ENCODE measurements at regions not wholly inside any gene's neighbourhood (a gene's known extent, or its start where the extent isn't known, plus 50 kb on each side); places are given as distances from the start of the nearest gene placed in this dataset.
A peak's percentile ranks its signal among the peaks of the same experiment; 100 is the strongest.
"Not testable (repeated sequence)": the region's sequence is repeated elsewhere in the genome, so short reads cannot be mapped to it uniquely, and the experiment has no call there.

- intact Hi-C loops (cut with DNase I; ENCODE audit: low total_unique reads), result no loop called here
- Histone ChIP-seq H3K4me1 (no peaks in the 10 kb centered on the region), H3K9me3 (no peaks in the 10 kb centered on the region), H3K36me3 (no peaks in the 10 kb centered on the region), H3K4me3 (no peak overlapping the region), H3K27me3 (no peaks in the 10 kb centered on the region), H3K27ac (no peak overlapping the region)
- DNase-seq (ENCODE audit: low spot score in 2 of 2), result no peak
- no peak for TF ChIP-seq POLR2AphosphoS5 (IDR thresholded peaks at IDR 0.05)
- no peak for TF ChIP-seq POLR2A (IDR thresholded peaks at IDR 0.05)
- TF ChIP-seq, protein P1, sequence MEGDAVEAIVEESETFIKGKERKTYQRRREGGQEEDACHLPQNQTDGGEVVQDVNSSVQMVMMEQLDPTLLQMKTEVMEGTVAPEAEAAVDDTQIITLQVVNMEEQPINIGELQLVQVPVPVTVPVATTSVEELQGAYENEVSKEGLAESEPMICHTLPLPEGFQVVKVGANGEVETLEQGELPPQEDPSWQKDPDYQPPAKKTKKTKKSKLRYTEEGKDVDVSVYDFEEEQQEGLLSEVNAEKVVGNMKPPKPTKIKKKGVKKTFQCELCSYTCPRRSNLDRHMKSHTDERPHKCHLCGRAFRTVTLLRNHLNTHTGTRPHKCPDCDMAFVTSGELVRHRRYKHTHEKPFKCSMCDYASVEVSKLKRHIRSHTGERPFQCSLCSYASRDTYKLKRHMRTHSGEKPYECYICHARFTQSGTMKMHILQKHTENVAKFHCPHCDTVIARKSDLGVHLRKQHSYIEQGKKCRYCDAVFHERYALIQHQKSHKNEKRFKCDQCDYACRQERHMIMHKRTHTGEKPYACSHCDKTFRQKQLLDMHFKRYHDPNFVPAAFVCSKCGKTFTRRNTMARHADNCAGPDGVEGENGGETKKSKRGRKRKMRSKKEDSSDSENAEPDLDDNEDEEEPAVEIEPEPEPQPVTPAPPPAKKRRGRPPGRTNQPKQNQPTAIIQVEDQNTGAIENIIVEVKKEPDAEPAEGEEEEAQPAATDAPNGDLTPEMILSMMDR (IDR thresholded peaks at IDR 0.05), result no peak
Observed at GRCh38 chr5:135735831-135736230, 98.6 kb upstream of the SLC25A48 start.

DNA sequence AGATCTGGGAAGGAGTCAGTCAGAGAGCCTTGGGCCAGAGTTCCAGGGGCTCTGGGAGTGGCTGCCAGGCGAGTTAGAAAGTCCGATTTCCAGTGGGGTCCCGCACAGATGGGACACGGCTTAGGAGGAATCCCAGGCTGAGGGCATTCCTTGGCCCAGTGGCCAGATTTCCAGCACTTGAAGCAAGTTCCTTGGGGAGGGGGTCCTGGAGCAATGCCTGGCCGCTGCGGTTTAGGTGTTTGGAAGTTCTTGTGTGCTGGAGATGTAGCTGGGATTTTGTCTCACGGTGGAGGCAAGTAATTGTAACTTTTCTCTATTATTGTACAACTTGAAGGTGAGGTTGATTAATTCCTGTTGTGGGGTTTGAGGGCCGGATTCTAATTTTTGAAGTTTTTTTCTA, 99.5 kb upstream of the SLC25A48 start:
- H3K27me3 ChIP-seq; H3K4me3 ChIP-seq; intact Hi-C loops (cut with DNase I; ENCODE audit: low total_unique reads); H3K36me3 ChIP-seq; H3K9me3 ChIP-seq; DNase-seq (ENCODE audit: low spot score in 2 of 2); H3K27ac ChIP-seq; H3K4me1 ChIP-seq: not testable (repeated sequence)

DNA sequence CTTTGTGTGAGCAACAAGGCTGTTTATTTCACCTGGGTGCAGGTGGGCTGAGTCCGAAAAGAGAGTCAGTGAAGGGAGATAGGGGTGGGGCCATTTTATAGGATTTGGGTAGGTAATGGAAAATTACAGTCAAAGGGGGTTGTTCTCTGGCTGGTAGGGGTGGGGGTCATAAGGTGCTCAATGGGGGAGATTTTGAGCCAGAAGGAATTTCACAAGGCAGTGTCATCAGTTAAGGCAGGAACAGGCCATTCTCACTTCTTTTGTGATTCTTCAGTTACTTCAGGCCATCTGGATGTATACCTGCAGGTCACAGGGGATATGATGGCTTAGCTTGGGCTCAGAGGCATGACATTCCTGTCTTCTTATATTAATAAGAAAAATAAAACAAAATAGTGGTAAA, 103.4 kb upstream of the SLC25A48 start:
- H3K9me3 ChIP-seq; H3K4me1 ChIP-seq; DNase-seq (ENCODE audit: low spot score in 2 of 2); H3K27me3 ChIP-seq; H3K27ac ChIP-seq; intact Hi-C loops (cut with DNase I; ENCODE audit: low total_unique reads); H3K36me3 ChIP-seq: not testable (repeated sequence)
- H3K4me3 ChIP-seq, result peak overlapping the region in 1 of 3 donors; percentile 32

- DNase-seq (ENCODE audit: low spot score in 2 of 2); H3K9me3 ChIP-seq; H3K27ac ChIP-seq; H3K27me3 ChIP-seq; H3K36me3 ChIP-seq; H3K4me1 ChIP-seq; intact Hi-C loops (cut with DNase I; ENCODE audit: low total_unique reads): not testable (repeated sequence)
- peak overlapping the region in 1 of 3 donors; percentile 32 for H3K4me3 ChIP-seq
Observed at GRCh38 chr5:135730161-135730560, 104.3 kb upstream of the SLC25A48 start.

DNA sequence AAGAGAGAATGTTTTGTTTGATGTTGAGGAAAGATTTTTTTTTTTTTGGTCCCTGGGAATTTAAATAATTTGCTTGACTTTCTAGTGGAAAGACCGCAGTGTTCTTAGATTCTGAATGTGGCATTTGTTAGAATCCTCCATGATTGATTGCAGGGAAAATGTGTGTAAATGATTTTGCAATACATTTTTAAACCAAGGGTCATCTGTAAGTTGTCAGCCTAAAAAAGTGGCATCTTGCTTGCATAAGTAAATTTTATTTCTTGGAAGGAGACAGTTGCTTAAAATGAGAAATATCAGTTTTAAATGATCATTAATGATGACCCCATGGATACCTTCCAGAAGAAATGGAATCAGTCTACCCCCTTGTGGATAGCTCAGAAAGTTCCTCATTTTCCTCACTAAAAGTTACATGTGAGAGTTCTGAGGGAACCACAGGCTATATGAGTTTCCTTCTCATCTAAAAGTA, 105.1 kb upstream of the SLC25A48 start:
- intact Hi-C loops (cut with DNase I; ENCODE audit: low total_unique reads), result no loop called here
- H3K27ac ChIP-seq, result peak overlapping the region in 1 of 2 donors; percentile 68

DNA sequence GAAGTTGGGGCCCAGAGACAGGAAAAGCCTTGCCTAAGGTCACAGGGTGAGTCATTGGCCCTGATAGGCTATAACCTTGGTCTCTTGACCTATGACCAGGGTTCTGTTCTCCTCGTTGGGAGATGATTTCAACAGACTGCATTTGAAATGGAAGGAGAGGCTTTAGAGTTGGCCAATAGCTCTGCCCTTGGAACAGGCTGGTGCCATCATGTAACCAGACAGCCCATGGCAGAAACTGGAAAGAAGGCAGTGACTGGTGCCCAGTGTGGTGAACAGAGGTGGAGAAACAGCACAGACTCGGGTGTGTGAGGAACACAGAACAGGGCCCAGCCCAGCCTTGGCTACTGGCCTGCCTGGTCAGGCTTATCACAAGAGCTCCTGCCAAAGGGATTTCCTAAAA, 109.8 kb upstream of the SLC25A48 start:
- no peak overlapping the region for H3K4me3 ChIP-seq
- H3K9me3 ChIP-seq, result no peaks in the 10 kb centered on the region
- DNase-seq (ENCODE audit: low spot score in 2 of 2), result no peak
- H3K36me3 ChIP-seq, result no peaks in the 10 kb centered on the region
- TF ChIP-seq POLR2AphosphoS5 (IDR thresholded peaks at IDR 0.05) (no peak), POLR2A (IDR thresholded peaks at IDR 0.05) (no peak)
- TF ChIP-seq, protein P1 (IDR thresholded peaks at IDR 0.05), result no peak
- H3K27ac ChIP-seq, result no peak overlapping the region
- no peaks in the 10 kb centered on the region for H3K4me1 ChIP-seq
- intact Hi-C loops (cut with DNase I; ENCODE audit: low total_unique reads), result no loop called here
- H3K27me3 ChIP-seq, result no peaks in the 10 kb centered on the region

More for the DNA sequence above, 105.1 kb upstream of the SLC25A48 start:
- H3K4me1 ChIP-seq, result no peaks in the 10 kb centered on the region
- H3K27me3 ChIP-seq, result no peaks in the 10 kb centered on the region
- H3K9me3 ChIP-seq, result no peaks in the 10 kb centered on the region
- no peak overlapping the region for H3K4me3 ChIP-seq
- no peak for DNase-seq (ENCODE audit: low spot score in 2 of 2)
- TF ChIP-seq, protein P1 (IDR thresholded peaks at IDR 0.05), result peak in 2 of 3 donors; percentile 31 to 37
- no peak for TF ChIP-seq POLR2AphosphoS5 (IDR thresholded peaks at IDR 0.05)
- no peaks in the 10 kb centered on the region for H3K36me3 ChIP-seq

DNA sequence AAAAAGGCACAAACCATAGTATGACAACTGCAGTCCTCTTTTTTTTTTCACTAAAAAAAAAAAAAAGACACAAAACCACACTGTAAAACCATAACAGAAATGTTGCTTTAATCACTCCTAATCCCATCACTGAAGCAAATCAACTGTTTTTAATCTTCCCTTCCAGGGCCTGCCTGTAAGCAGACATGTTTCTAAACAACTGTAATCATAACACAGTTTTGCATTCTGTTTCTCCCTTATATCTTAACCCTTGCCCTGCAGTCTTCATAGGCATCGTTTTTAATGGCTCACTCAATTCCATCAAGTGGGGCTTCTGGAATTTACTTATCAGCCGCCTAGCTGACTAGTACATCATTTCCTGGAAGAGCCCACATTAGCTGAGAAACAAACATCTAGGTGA, 111.0 kb upstream of the SLC25A48 start:
- H3K4me1 ChIP-seq, result no peaks in the 10 kb centered on the region
- TF ChIP-seq, protein P1 (IDR thresholded peaks at IDR 0.05), result no peak
- TF ChIP-seq POLR2A (IDR thresholded peaks at IDR 0.05), result no peak
- no peak for TF ChIP-seq POLR2AphosphoS5 (IDR thresholded peaks at IDR 0.05)
- H3K9me3 ChIP-seq, result no peaks in the 10 kb centered on the region
- H3K4me3 ChIP-seq, result no peak overlapping the region
- no peaks in the 10 kb centered on the region for H3K36me3 ChIP-seq
- no peak overlapping the region for H3K27ac ChIP-seq
- intact Hi-C loops (cut with DNase I; ENCODE audit: low total_unique reads), result no loop called here
- H3K27me3 ChIP-seq, result no peaks in the 10 kb centered on the region
- DNase-seq (ENCODE audit: low spot score in 2 of 2), result no peak

Measured in breast epithelium (tissue), 4 donors.